Memory B cell (primary cell): ENCODE measurements at regions not wholly inside any gene's neighbourhood (a gene's known extent, or its start where the extent isn't known, plus 50 kb on each side); places are given as distances from the start of the nearest gene placed in this dataset.
"Not testable (repeated sequence)": the region's sequence is repeated elsewhere in the genome, so short reads cannot be mapped to it uniquely, and the experiment has no call there.

Experiments used
- ATAC-seq: fragments of 150-1000 bp; cut with Tn5 transposase; 2 replicates; pipeline ENCODE4 v1.10.0; 2021; ENCODE audit warnings: low read depth, mild to moderate bottlenecking, moderate library complexity
- DNase-seq, 2 donors: peaks; one replicate each; pipeline ENCODE4 v3.0.0; 2022; ENCODE audit warnings: low spot score in 2 of 2
- H3K27ac Mint-ChIP-seq: one replicate; pipeline ENCODE4 v1.8.0; 2022; ENCODE audit warnings: mild to moderate bottlenecking, moderate library complexity, mixed read lengths
- H3K27me3 Mint-ChIP-seq: one replicate; pipeline ENCODE4 v1.8.0; 2022; ENCODE audit warnings: mixed read lengths
- H3K36me3 Mint-ChIP-seq: one replicate; pipeline ENCODE4 v1.8.0; 2022; ENCODE audit warnings: mild to moderate bottlenecking, mixed read lengths
- H3K4me1 Mint-ChIP-seq: one replicate; pipeline ENCODE4 v1.8.0; 2022; ENCODE audit warnings: mixed read lengths
- H3K4me3 Mint-ChIP-seq: one replicate; pipeline ENCODE4 v1.8.0; 2022; ENCODE audit warnings: mild to moderate bottlenecking, moderate library complexity, mixed read lengths
- H3K9me3 Mint-ChIP-seq: one replicate; pipeline ENCODE4 v1.8.0; 2022; ENCODE audit warnings: mixed read lengths

GRCh38 chr6:155881826-155882526 lies 426.3 kb upstream of the NOX3 start:
- Mint-ChIP-seq H3K4me1 (peaks cover 6% of the 10 kb centered on the region), H3K9me3 (no peaks in the 10 kb centered on the region), H3K27ac (no peak overlapping the region), H3K36me3 (no peaks in the 10 kb centered on the region), H3K4me3 (no peak overlapping the region), H3K27me3 (no peaks in the 10 kb centered on the region)
- DNase-seq (no peak), ATAC-seq (no peak)

GRCh38 chr6:155880900-155881299 lies 425.3 kb upstream of the NOX3 start:
- Mint-ChIP-seq H3K27ac (no peak overlapping the region), H3K36me3 (no peaks in the 10 kb centered on the region), H3K4me1 (peaks cover 6% of the 10 kb centered on the region), H3K4me3 (no peak overlapping the region), H3K9me3 (no peaks in the 10 kb centered on the region), H3K27me3 (no peaks in the 10 kb centered on the region)
- ATAC-seq (no peak), DNase-seq (no peak)

- Mint-ChIP-seq H3K4me1 (peaks cover 4% of the 10 kb centered on the region), H3K36me3 (no peaks in the 10 kb centered on the region), H3K4me3 (no peak overlapping the region), H3K27me3 (peaks cover 2% of the 10 kb centered on the region), H3K27ac (no peak overlapping the region), H3K9me3 (no peaks in the 10 kb centered on the region)
- DNase-seq (no peak), ATAC-seq (no peak)
Observed at GRCh38 chr6:155872961-155873360, 417.3 kb upstream of the NOX3 start.

GRCh38 chr6:155867682-155868081 lies 412.0 kb upstream of the NOX3 start:
- H3K4me1 Mint-ChIP-seq: no peaks in the 10 kb centered on the region

GRCh38 chr6:155866676-155867390 lies 411.2 kb upstream of the NOX3 start:
- not testable (repeated sequence) for H3K4me1 Mint-ChIP-seq, ATAC-seq, H3K36me3 Mint-ChIP-seq, H3K27me3 Mint-ChIP-seq, DNase-seq, H3K9me3 Mint-ChIP-seq, H3K27ac Mint-ChIP-seq, H3K4me3 Mint-ChIP-seq

More at GRCh38 chr6:155867682-155868081, 412.0 kb upstream of the NOX3 start:
- Mint-ChIP-seq H3K27ac (no peak overlapping the region), H3K27me3 (peaks cover 2% of the 10 kb centered on the region), H3K36me3 (peaks cover 2% of the 10 kb centered on the region), H3K9me3 (peaks cover 3% of the 10 kb centered on the region), H3K4me3 (no peak overlapping the region)
- DNase-seq (no peak), ATAC-seq (no peak)

GRCh38 chr6:155861821-155862220 lies 406.2 kb upstream of the NOX3 start:
- H3K9me3 Mint-ChIP-seq: peaks cover 17% of the 10 kb centered on the region
- peaks cover 7% of the 10 kb centered on the region for H3K36me3 Mint-ChIP-seq
- no peak overlapping the region for H3K4me3 Mint-ChIP-seq
- H3K27me3 Mint-ChIP-seq: peaks cover 2% of the 10 kb centered on the region
- no peaks in the 10 kb centered on the region for H3K4me1 Mint-ChIP-seq
- DNase-seq (no peak), ATAC-seq (no peak)
- H3K27ac Mint-ChIP-seq: no peak overlapping the region

- H3K27me3 Mint-ChIP-seq, H3K4me1 Mint-ChIP-seq, ATAC-seq, DNase-seq, H3K36me3 Mint-ChIP-seq, H3K4me3 Mint-ChIP-seq, H3K27ac Mint-ChIP-seq: not testable (repeated sequence)
- H3K9me3 Mint-ChIP-seq: peaks cover 13% of the 10 kb centered on the region
Observed at GRCh38 chr6:155858906-155859305, 403.3 kb upstream of the NOX3 start.

- ATAC-seq (no peak), DNase-seq (no peak)
- H3K36me3 Mint-ChIP-seq: peaks cover 5% of the 10 kb centered on the region
- H3K27me3 Mint-ChIP-seq: no peaks in the 10 kb centered on the region
- H3K27ac Mint-ChIP-seq: no peak overlapping the region
- H3K4me3 Mint-ChIP-seq: no peak overlapping the region
- H3K4me1 Mint-ChIP-seq: peaks cover 6% of the 10 kb centered on the region
- peaks cover 5% of the 10 kb centered on the region for H3K9me3 Mint-ChIP-seq
Observed at GRCh38 chr6:155854787-155855186, 399.1 kb upstream of the NOX3 start.

GRCh38 chr6:155853011-155853410 lies 397.4 kb upstream of the NOX3 start:
- Mint-ChIP-seq H3K9me3 (no peaks in the 10 kb centered on the region), H3K27ac (no peak overlapping the region), H3K4me3 (no peak overlapping the region), H3K27me3 (no peaks in the 10 kb centered on the region), H3K4me1 (peaks cover 6% of the 10 kb centered on the region), H3K36me3 (no peaks in the 10 kb centered on the region)
- DNase-seq (no peak), ATAC-seq (no peak)

GRCh38 chr6:155850408-155850841 lies 394.8 kb upstream of the NOX3 start:
- Mint-ChIP-seq H3K36me3 (no peaks in the 10 kb centered on the region), H3K27ac (no peak overlapping the region), H3K4me1 (peaks cover 3% of the 10 kb centered on the region), H3K4me3 (no peak overlapping the region), H3K27me3 (no peaks in the 10 kb centered on the region), H3K9me3 (peaks cover 5% of the 10 kb centered on the region)
- no peak for DNase-seq
- no peak for ATAC-seq

GRCh38 chr6:155847711-155848110 lies 392.1 kb upstream of the NOX3 start:
- DNase-seq (no peak), ATAC-seq (no peak)
- H3K4me3 Mint-ChIP-seq: no peak overlapping the region
- H3K36me3 Mint-ChIP-seq: no peaks in the 10 kb centered on the region
- H3K4me1 Mint-ChIP-seq: no peaks in the 10 kb centered on the region
- H3K27ac Mint-ChIP-seq: no peak overlapping the region
- peaks cover 7% of the 10 kb centered on the region for H3K9me3 Mint-ChIP-seq
- H3K27me3 Mint-ChIP-seq: no peaks in the 10 kb centered on the region

GRCh38 chr6:155837474-155837873 lies 381.8 kb upstream of the NOX3 start:
- no peaks in the 10 kb centered on the region for H3K36me3 Mint-ChIP-seq
- no peaks in the 10 kb centered on the region for H3K9me3 Mint-ChIP-seq
- H3K4me1 Mint-ChIP-seq: no peaks in the 10 kb centered on the region
- no peak overlapping the region for H3K27ac Mint-ChIP-seq
- no peak overlapping the region for H3K4me3 Mint-ChIP-seq
- DNase-seq (no peak), ATAC-seq (no peak)
- H3K27me3 Mint-ChIP-seq: peaks cover 5% of the 10 kb centered on the region

GRCh38 chr6:155832596-155832995 lies 377.0 kb upstream of the NOX3 start:
- Mint-ChIP-seq H3K36me3 (peaks cover 2% of the 10 kb centered on the region), H3K4me1 (no peaks in the 10 kb centered on the region), H3K4me3 (no peak overlapping the region), H3K27me3 (no peaks in the 10 kb centered on the region), H3K9me3 (no peaks in the 10 kb centered on the region), H3K27ac (no peak overlapping the region)
- ATAC-seq: no peak
- no peak for DNase-seq

GRCh38 chr6:155830531-155830930 lies 374.9 kb upstream of the NOX3 start:
- no peaks in the 10 kb centered on the region for H3K9me3 Mint-ChIP-seq
- no peak overlapping the region for H3K4me3 Mint-ChIP-seq
- ATAC-seq (no peak), DNase-seq (no peak)
- H3K27me3 Mint-ChIP-seq: no peaks in the 10 kb centered on the region
- no peaks in the 10 kb centered on the region for H3K4me1 Mint-ChIP-seq
- H3K27ac Mint-ChIP-seq: no peak overlapping the region
- H3K36me3 Mint-ChIP-seq: peaks cover 2% of the 10 kb centered on the region

- H3K4me3 Mint-ChIP-seq: no peak overlapping the region
- H3K4me1 Mint-ChIP-seq: no peaks in the 10 kb centered on the region
- peaks cover 2% of the 10 kb centered on the region for H3K36me3 Mint-ChIP-seq
- no peak overlapping the region for H3K27ac Mint-ChIP-seq
- no peak for DNase-seq
- no peaks in the 10 kb centered on the region for H3K9me3 Mint-ChIP-seq
- ATAC-seq: no peak
- H3K27me3 Mint-ChIP-seq: no peaks in the 10 kb centered on the region
Observed at GRCh38 chr6:155829646-155830045, 374.0 kb upstream of the NOX3 start.
